WERI-Rb-1 (cell line): ENCODE measurements at regions not wholly inside any gene's neighbourhood (a gene's known extent, or its start where the extent isn't known, plus 50 kb on each side); places are given as distances from the start of the nearest gene placed in this dataset.
"Not testable (repeated sequence)": the region's sequence is repeated elsewhere in the genome, so short reads cannot be mapped to it uniquely, and the experiment has no call there.

Source experiments
- DNase-seq: peaks from one replicate; pipeline ENCODE4 v3.0.0-alpha.2; 2020
- H3K27ac ChIP-seq: fragments of 250-450 bp; sonication (Bioruptor Pico); 2 replicates; pipeline ENCODE4 v1.5.1; 2020; ENCODE audit warnings: mild to moderate bottlenecking, moderate library complexity
- H3K27me3 ChIP-seq: fragments of 250-450 bp; sonication (Bioruptor Pico); 2 replicates; pipeline ENCODE4 v1.5.1; 2021; ENCODE audit warnings: mild to moderate bottlenecking, low read depth, moderate library complexity; ENCODE audit not compliant: insufficient read depth, severe bottlenecking
- H3K36me3 ChIP-seq: fragments of 250-450 bp; sonication (Bioruptor Pico); 2 replicates; pipeline ENCODE4 v1.5.1; 2020; ENCODE audit warnings: mild to moderate bottlenecking, moderate library complexity
- H3K4me3 ChIP-seq: 2 replicates; pipeline ENCODE4 v1.5.1; 2011; ENCODE audit warnings: low read depth, mild to moderate bottlenecking, control low read depth, low read length
- H3K9me3 ChIP-seq: fragments of 250-450 bp; sonication (Bioruptor Pico); 2 replicates; pipeline ENCODE4 v1.5.1; 2021; ENCODE audit warnings: mild to moderate bottlenecking, moderate library complexity; ENCODE audit not compliant: severe bottlenecking
- CTCF ChIP-seq: IDR thresholded peaks from 2 replicates; pipeline ENCODE4 v1.5.1; 2011; ENCODE audit warnings: low read depth, mild to moderate bottlenecking, control low read depth, inconsistent platforms, low read length

GRCh38 chr10:8283986-8284385 lies 229.5 kb downstream of the GATA3 start:
- no peak for TF ChIP-seq CTCF
- DNase-seq, result no peak
- H3K36me3 ChIP-seq, result no peaks in the 10 kb centered on the region
- H3K9me3 ChIP-seq, result no peaks in the 10 kb centered on the region
- H3K27ac ChIP-seq, result no peak overlapping the region
- no peak overlapping the region for H3K4me3 ChIP-seq
- H3K27me3 ChIP-seq, result peaks cover 3% of the 10 kb centered on the region

GRCh38 chr10:8285970-8286369 lies 231.5 kb downstream of the GATA3 start:
- not testable (repeated sequence) for DNase-seq, H3K9me3 ChIP-seq, H3K27me3 ChIP-seq, H3K36me3 ChIP-seq, H3K27ac ChIP-seq, H3K4me3 ChIP-seq

- Histone ChIP-seq H3K27ac (no peak overlapping the region), H3K9me3 (no peaks in the 10 kb centered on the region), H3K4me3 (no peak overlapping the region), H3K27me3 (no peaks in the 10 kb centered on the region), H3K36me3 (no peaks in the 10 kb centered on the region)
- no peak for TF ChIP-seq CTCF
- DNase-seq, result no peak
Observed at GRCh38 chr10:8288600-8288999, 234.1 kb downstream of the GATA3 start.

GRCh38 chr10:8289186-8289924 lies 234.9 kb downstream of the GATA3 start:
- no peaks in the 10 kb centered on the region for H3K36me3 ChIP-seq
- H3K4me3 ChIP-seq, result no peak overlapping the region
- H3K27me3 ChIP-seq, result no peaks in the 10 kb centered on the region
- H3K9me3 ChIP-seq, result no peaks in the 10 kb centered on the region
- no peak overlapping the region for H3K27ac ChIP-seq
- no peak for DNase-seq
- no peak for TF ChIP-seq CTCF

GRCh38 chr10:8294779-8295178 lies 240.3 kb downstream of the GATA3 start:
- H3K4me3 ChIP-seq, result no peak overlapping the region
- DNase-seq, result no peak

GRCh38 chr10:8295311-8295710 lies 240.8 kb downstream of the GATA3 start:
- no peak for DNase-seq
- Histone ChIP-seq H3K4me3 (no peak overlapping the region), H3K9me3 (no peaks in the 10 kb centered on the region), H3K36me3 (no peaks in the 10 kb centered on the region), H3K27me3 (no peaks in the 10 kb centered on the region), H3K27ac (no peak overlapping the region)
- no peak for TF ChIP-seq CTCF

More at GRCh38 chr10:8294779-8295178, 240.3 kb downstream of the GATA3 start:
- TF ChIP-seq CTCF, result no peak
- H3K36me3 ChIP-seq, result no peaks in the 10 kb centered on the region
- H3K27me3 ChIP-seq, result no peaks in the 10 kb centered on the region
- no peaks in the 10 kb centered on the region for H3K9me3 ChIP-seq
- no peak overlapping the region for H3K27ac ChIP-seq
